ENCODE measurements at regions not wholly inside any gene's neighbourhood (a gene's known extent, or its start where the extent isn't known, plus 50 kb on each side); places are given as distances from the start of the nearest gene placed in this dataset.

- TF ChIP-seq, protein P1, sequence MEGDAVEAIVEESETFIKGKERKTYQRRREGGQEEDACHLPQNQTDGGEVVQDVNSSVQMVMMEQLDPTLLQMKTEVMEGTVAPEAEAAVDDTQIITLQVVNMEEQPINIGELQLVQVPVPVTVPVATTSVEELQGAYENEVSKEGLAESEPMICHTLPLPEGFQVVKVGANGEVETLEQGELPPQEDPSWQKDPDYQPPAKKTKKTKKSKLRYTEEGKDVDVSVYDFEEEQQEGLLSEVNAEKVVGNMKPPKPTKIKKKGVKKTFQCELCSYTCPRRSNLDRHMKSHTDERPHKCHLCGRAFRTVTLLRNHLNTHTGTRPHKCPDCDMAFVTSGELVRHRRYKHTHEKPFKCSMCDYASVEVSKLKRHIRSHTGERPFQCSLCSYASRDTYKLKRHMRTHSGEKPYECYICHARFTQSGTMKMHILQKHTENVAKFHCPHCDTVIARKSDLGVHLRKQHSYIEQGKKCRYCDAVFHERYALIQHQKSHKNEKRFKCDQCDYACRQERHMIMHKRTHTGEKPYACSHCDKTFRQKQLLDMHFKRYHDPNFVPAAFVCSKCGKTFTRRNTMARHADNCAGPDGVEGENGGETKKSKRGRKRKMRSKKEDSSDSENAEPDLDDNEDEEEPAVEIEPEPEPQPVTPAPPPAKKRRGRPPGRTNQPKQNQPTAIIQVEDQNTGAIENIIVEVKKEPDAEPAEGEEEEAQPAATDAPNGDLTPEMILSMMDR (optimal IDR thresholded peaks at IDR 0.05 in 1 of 3, IDR thresholded peaks at IDR 0.05 in 1 of 3, conservative IDR thresholded peaks at IDR 0.05 in 1 of 3; ENCODE audit: extremely low read depth in 1 of 3, insufficient read depth in 2 of 3, low read length in 3 of 3), result no peak
- TF ChIP-seq EZH2 (IDR thresholded peaks at IDR 0.05; ENCODE audit: low read length), result no peak
These were observed 74.9 kb downstream of the GLUD2 start for GRCh38 chrX:121122332-121122731.

All from keratinocyte (primary cell).